ENCODE measurements at regions not wholly inside any gene's neighbourhood (a gene's known extent, or its start where the extent isn't known, plus 50 kb on each side); places are given as distances from the start of the nearest gene placed in this dataset.

GRCh38 chr4:45765521-45765920 is 358.3 kb downstream of the GABRG1 start:
- no peak overlapping the region for H3K27ac ChIP-seq (ENCODE audit: low read depth in 1 of 2, low read length in 2 of 2)
- H3K4me1 ChIP-seq (ENCODE audit: control insufficient read depth in 4 of 4, insufficient read depth in 4 of 4, low read length in 3 of 4) = no peaks in the 10 kb centered on the region
- H3K36me3 ChIP-seq (ENCODE audit: control insufficient read depth in 4 of 4, insufficient read depth in 3 of 4, low read depth in 1 of 4, low read length in 3 of 4) = no peaks in the 10 kb centered on the region
- 53% methylated on average over 1 of the region's 1 CpG for WGBS
- no peak overlapping the region for H3K9ac ChIP-seq (ENCODE audit: low read depth in 1 of 2, low read length in 2 of 2)
- no peak for DNase-seq (ENCODE audit: low spot score)
- H3K9me3 ChIP-seq (ENCODE audit: control insufficient read depth in 4 of 4, low read length in 3 of 4) = no peaks in the 10 kb centered on the region
- TF ChIP-seq FOXA1 (IDR thresholded peaks at IDR 0.05) (no peak), TAF1 (conservative IDR thresholded peaks at IDR 0.05) (no peak), EGR1 (IDR thresholded peaks at IDR 0.05; ENCODE audit: low read depth in 2 of 2) (no peak), FOXA2 (IDR thresholded peaks at IDR 0.05) (no peak), NR2F2 (IDR thresholded peaks at IDR 0.05) (no peak), HNF4A (conservative IDR thresholded peaks at IDR 0.05) (no peak)
- TF ChIP-seq, protein P1, sequence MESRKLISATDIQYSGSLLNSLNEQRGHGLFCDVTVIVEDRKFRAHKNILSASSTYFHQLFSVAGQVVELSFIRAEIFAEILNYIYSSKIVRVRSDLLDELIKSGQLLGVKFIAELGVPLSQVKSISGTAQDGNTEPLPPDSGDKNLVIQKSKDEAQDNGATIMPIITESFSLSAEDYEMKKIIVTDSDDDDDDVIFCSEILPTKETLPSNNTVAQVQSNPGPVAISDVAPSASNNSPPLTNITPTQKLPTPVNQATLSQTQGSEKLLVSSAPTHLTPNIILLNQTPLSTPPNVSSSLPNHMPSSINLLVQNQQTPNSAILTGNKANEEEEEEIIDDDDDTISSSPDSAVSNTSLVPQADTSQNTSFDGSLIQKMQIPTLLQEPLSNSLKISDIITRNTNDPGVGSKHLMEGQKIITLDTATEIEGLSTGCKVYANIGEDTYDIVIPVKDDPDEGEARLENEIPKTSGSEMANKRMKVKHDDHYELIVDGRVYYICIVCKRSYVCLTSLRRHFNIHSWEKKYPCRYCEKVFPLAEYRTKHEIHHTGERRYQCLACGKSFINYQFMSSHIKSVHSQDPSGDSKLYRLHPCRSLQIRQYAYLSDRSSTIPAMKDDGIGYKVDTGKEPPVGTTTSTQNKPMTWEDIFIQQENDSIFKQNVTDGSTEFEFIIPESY (IDR thresholded peaks at IDR 0.05) = no peak
- no peak overlapping the region for H3K4me3 ChIP-seq (ENCODE audit: low read depth in 1 of 3, low read length in 3 of 3)
- H3K27me3 ChIP-seq (ENCODE audit: control insufficient read depth in 4 of 4, insufficient read depth in 4 of 4, low read length in 3 of 4) = no peaks in the 10 kb centered on the region

DNA sequence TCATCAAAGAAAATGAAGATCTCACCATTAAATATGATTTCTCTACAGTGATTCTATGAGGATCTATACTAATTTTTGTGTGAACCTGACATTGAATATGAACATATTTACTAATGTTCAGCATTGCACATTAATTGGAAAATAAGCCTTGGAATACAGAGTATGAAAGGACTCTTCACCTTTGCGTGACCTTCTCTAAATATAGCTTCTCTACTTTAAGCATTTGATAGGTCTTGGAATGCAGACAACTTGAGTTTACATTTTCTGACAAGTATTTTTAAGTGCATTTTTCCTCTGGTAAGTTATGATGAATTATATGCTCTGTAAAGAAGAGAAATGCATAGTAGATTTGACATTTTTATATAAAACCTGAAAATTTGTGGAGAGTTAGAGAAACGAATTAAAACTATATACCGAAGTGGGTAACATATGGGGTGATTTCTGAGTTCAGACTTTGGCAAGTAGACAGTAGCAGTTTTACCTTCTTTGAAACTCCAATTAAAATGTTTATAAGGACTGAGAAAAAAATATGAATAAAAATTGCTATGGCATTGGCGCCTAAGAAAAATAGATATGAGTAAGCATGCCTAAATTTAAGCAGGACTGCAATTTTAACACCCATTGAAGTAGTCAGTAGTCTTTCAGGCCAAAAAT is 371.9 kb downstream of the GABRG1 start:
- H3K4me1 ChIP-seq (ENCODE audit: control insufficient read depth in 4 of 4, insufficient read depth in 4 of 4, low read length in 3 of 4) = no peaks in the 10 kb centered on the region
- H3K36me3 ChIP-seq (ENCODE audit: control insufficient read depth in 4 of 4, insufficient read depth in 3 of 4, low read depth in 1 of 4, low read length in 3 of 4) = no peaks in the 10 kb centered on the region
- no peak for DNase-seq (ENCODE audit: low spot score)
- H3K27ac ChIP-seq (ENCODE audit: low read depth in 1 of 2, low read length in 2 of 2) = no peak overlapping the region
- no peak overlapping the region for H3K4me3 ChIP-seq (ENCODE audit: low read depth in 1 of 3, low read length in 3 of 3)
- H3K9ac ChIP-seq (ENCODE audit: low read depth in 1 of 2, low read length in 2 of 2) = no peak overlapping the region
- TF ChIP-seq FOXA2 (IDR thresholded peaks at IDR 0.05) (no peak), TAF1 (conservative IDR thresholded peaks at IDR 0.05) (no peak), YY1 (IDR thresholded peaks at IDR 0.05) (no peak), RAD21 (IDR thresholded peaks at IDR 0.05) (no peak), EGR1 (IDR thresholded peaks at IDR 0.05; ENCODE audit: low read depth in 2 of 2) (no peak), GABPA (IDR thresholded peaks at IDR 0.05 in 1 of 2, conservative IDR thresholded peaks at IDR 0.05 in 1 of 2) (no peak), HNF4A (conservative IDR thresholded peaks at IDR 0.05) (no peak), RXRA (IDR thresholded peaks at IDR 0.05) (no peak), JUND (IDR thresholded peaks at IDR 0.05) (no peak), MAX (IDR thresholded peaks at IDR 0.05) (no peak), FOXA1 (IDR thresholded peaks at IDR 0.05) (no peak), ATF3 (IDR thresholded peaks at IDR 0.05) (no peak), HNF4G (IDR thresholded peaks at IDR 0.05) (no peak), SP1 (IDR thresholded peaks at IDR 0.05) (no peak), NR2F2 (IDR thresholded peaks at IDR 0.05) (no peak)
- TF ChIP-seq, protein P1 (IDR thresholded peaks at IDR 0.05) = no peak
- TF ChIP-seq, protein P2, sequence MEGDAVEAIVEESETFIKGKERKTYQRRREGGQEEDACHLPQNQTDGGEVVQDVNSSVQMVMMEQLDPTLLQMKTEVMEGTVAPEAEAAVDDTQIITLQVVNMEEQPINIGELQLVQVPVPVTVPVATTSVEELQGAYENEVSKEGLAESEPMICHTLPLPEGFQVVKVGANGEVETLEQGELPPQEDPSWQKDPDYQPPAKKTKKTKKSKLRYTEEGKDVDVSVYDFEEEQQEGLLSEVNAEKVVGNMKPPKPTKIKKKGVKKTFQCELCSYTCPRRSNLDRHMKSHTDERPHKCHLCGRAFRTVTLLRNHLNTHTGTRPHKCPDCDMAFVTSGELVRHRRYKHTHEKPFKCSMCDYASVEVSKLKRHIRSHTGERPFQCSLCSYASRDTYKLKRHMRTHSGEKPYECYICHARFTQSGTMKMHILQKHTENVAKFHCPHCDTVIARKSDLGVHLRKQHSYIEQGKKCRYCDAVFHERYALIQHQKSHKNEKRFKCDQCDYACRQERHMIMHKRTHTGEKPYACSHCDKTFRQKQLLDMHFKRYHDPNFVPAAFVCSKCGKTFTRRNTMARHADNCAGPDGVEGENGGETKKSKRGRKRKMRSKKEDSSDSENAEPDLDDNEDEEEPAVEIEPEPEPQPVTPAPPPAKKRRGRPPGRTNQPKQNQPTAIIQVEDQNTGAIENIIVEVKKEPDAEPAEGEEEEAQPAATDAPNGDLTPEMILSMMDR (IDR thresholded peaks at IDR 0.05; ENCODE audit: low read depth, low read length, missing input control) = no peak
- TF ChIP-seq, protein P3, sequence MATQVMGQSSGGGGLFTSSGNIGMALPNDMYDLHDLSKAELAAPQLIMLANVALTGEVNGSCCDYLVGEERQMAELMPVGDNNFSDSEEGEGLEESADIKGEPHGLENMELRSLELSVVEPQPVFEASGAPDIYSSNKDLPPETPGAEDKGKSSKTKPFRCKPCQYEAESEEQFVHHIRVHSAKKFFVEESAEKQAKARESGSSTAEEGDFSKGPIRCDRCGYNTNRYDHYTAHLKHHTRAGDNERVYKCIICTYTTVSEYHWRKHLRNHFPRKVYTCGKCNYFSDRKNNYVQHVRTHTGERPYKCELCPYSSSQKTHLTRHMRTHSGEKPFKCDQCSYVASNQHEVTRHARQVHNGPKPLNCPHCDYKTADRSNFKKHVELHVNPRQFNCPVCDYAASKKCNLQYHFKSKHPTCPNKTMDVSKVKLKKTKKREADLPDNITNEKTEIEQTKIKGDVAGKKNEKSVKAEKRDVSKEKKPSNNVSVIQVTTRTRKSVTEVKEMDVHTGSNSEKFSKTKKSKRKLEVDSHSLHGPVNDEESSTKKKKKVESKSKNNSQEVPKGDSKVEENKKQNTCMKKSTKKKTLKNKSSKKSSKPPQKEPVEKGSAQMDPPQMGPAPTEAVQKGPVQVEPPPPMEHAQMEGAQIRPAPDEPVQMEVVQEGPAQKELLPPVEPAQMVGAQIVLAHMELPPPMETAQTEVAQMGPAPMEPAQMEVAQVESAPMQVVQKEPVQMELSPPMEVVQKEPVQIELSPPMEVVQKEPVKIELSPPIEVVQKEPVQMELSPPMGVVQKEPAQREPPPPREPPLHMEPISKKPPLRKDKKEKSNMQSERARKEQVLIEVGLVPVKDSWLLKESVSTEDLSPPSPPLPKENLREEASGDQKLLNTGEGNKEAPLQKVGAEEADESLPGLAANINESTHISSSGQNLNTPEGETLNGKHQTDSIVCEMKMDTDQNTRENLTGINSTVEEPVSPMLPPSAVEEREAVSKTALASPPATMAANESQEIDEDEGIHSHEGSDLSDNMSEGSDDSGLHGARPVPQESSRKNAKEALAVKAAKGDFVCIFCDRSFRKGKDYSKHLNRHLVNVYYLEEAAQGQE (IDR thresholded peaks at IDR 0.05) = no peak
- no peaks in the 10 kb centered on the region for H3K27me3 ChIP-seq (ENCODE audit: control insufficient read depth in 4 of 4, insufficient read depth in 4 of 4, low read length in 3 of 4)
- H3K9me3 ChIP-seq (ENCODE audit: control insufficient read depth in 4 of 4, low read length in 3 of 4) = no peaks in the 10 kb centered on the region
- WGBS = 76% methylated on average over 4 of the region's 4 CpGs

Measured in liver (tissue), 8 donors.